HG02973 (cell line): ENCODE measurements at regions not wholly inside any gene's neighbourhood (a gene's known extent, or its start where the extent isn't known, plus 50 kb on each side); places are given as distances from the start of the nearest gene placed in this dataset.

Experiments
- ATAC-seq: cut with Tn5 transposase; IDR thresholded peaks from one replicate; pipeline ENCODE4 v1.9.1; 2021; ENCODE audit warnings: moderate library complexity; ENCODE audit not compliant: unreplicated experiment

GRCh38 chr13:85666356-85666755 lies 132.9 kb downstream of the SLITRK6 start:
- no peak for ATAC-seq

GRCh38 chr13:85665286-85665685 lies 133.9 kb downstream of the SLITRK6 start:
- ATAC-seq, result no peak

- ATAC-seq, result no peak
Observed at GRCh38 chr13:85663856-85664255, 135.4 kb downstream of the SLITRK6 start.

GRCh38 chr13:85662186-85662585 lies 137.0 kb downstream of the SLITRK6 start:
- no peak for ATAC-seq

GRCh38 chr13:85661675-85662074 lies 137.5 kb downstream of the SLITRK6 start:
- no peak for ATAC-seq

- ATAC-seq, result no peak
Observed at GRCh38 chr13:85659493-85659892, 139.7 kb downstream of the SLITRK6 start.

- no peak for ATAC-seq
Observed at GRCh38 chr13:85657942-85658341, 141.3 kb downstream of the SLITRK6 start.

- ATAC-seq, result no peak
Observed at GRCh38 chr13:85655040-85655439, 144.2 kb downstream of the SLITRK6 start.

- no peak for ATAC-seq
Observed at GRCh38 chr13:85654227-85654626, 145.0 kb downstream of the SLITRK6 start.

- ATAC-seq, result no peak
Observed at GRCh38 chr13:85653681-85654080, 145.5 kb downstream of the SLITRK6 start.

- ATAC-seq, result no peak
Observed at GRCh38 chr13:85652491-85652890, 146.7 kb downstream of the SLITRK6 start.

- no peak for ATAC-seq
Observed at GRCh38 chr13:85651440-85651839, 147.8 kb downstream of the SLITRK6 start.

- no peak for ATAC-seq
Observed at GRCh38 chr13:85650613-85651012, 148.6 kb downstream of the SLITRK6 start.

- no peak for ATAC-seq
Observed at GRCh38 chr13:85640727-85641126, 158.5 kb downstream of the SLITRK6 start.

GRCh38 chr13:85638815-85639393 lies 160.3 kb downstream of the SLITRK6 start:
- no peak for ATAC-seq

- no peak for ATAC-seq
Observed at GRCh38 chr13:85638265-85638664, 161.0 kb downstream of the SLITRK6 start.

GRCh38 chr13:85632526-85633195 lies 166.6 kb downstream of the SLITRK6 start:
- no peak for ATAC-seq

- no peak for ATAC-seq
Observed at GRCh38 chr13:85631801-85632200, 167.4 kb downstream of the SLITRK6 start.

GRCh38 chr13:85626603-85627002 lies 172.6 kb downstream of the SLITRK6 start:
- no peak for ATAC-seq

GRCh38 chr13:85619321-85619720 lies 179.9 kb downstream of the SLITRK6 start:
- no peak for ATAC-seq

GRCh38 chr13:85618521-85618920 lies 180.7 kb downstream of the SLITRK6 start:
- no peak for ATAC-seq

GRCh38 chr13:85616275-85616674 lies 182.9 kb downstream of the SLITRK6 start:
- no peak for ATAC-seq

- no peak for ATAC-seq
Observed at GRCh38 chr13:85615031-85615430, 184.2 kb downstream of the SLITRK6 start.
